Testis (tissue), 2 donors: ENCODE measurements at regions not wholly inside any gene's neighbourhood (a gene's known extent, or its start where the extent isn't known, plus 50 kb on each side); places are given as distances from the start of the nearest gene placed in this dataset.
A peak's percentile ranks its signal among the peaks of the same experiment; 100 is the strongest.

Source experiments
- DNase-seq: peaks from one replicate; pipeline ENCODE4 v3.0.0-alpha.2; 2019
- H3K27ac ChIP-seq, 2 donors: fragments of 200-600 bp; sonication (generic); one replicate each; pipeline ENCODE4 v1.5.1; 2019
- H3K27me3 ChIP-seq: fragments of 200-600 bp; sonication (generic); one replicate; pipeline ENCODE4 v1.5.1; 2019
- H3K36me3 ChIP-seq: fragments of 200-600 bp; sonication (generic); one replicate; pipeline ENCODE4 v1.5.1; 2017; ENCODE audit warnings: low read depth; ENCODE audit errors: missing control alignments
- H3K4me1 ChIP-seq: fragments of 200-600 bp; sonication (generic); one replicate; pipeline ENCODE4 v1.5.1; 2019
- H3K4me3 ChIP-seq, 2 donors: fragments of 200-600 bp; sonication (generic); one replicate each; pipeline ENCODE4 v1.5.1; 2017 to 2019
- H3K9me3 ChIP-seq: fragments of 200-600 bp; sonication (generic); one replicate; pipeline ENCODE4 v1.5.1; 2017
- POLR2A ChIP-seq: fragments of 450-650 bp; IDR thresholded peaks from one replicate; pipeline ENCODE4 v1.6.1; 2017; ENCODE audit warnings: antibody characterized with exemption, mild to moderate bottlenecking, moderate library complexity
- WGBS, 2 donors: methylation state at CpG; one replicate each; pipeline ENCODE4 v1.1.5; 2018; 5-methylcytosine and 5-hydroxymethylcytosine counted together
- intact Hi-C: fragments of 100-400 bp; cut with DNase I; formaldehyde crosslinking; loops from one replicate; pipeline ENCODE4 v1.15.1; 2023; ENCODE audit warnings: low total_unique reads
- TF ChIP-seq, protein P1 (sequence below), 3 experiments: fragments of 450-650 bp in 2 of 3; fragments of 200-600 bp in 1 of 3; sonication (generic) in 1 of 3; IDR thresholded peaks; one replicate each; pipeline ENCODE4 v1.5.1; 2016 to 2019; ENCODE audit warnings: antibody characterized with exemption in 3 of 3, mild to moderate bottlenecking in 2 of 3, moderate library complexity in 1 of 3

DNA sequence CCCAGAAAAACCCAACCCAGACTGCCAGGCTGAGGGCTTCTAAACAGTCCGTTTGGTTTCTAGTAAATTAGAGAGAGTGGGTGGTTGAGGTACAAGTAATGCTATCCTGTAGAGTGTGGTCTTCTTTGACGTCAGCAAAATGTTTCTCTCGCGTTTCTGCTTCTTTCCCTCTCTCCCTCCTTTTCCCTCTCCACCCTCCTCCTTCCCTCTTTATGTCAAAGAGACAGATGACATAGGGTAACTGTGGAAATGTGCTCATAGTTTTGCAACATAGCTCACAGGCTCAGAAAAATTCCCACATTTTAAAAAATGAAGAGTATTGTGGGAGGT is 158.3 kb downstream of the TOMM20 start:
- intact Hi-C loops: loop anchor here (10.0 kb wide), 1 partner anchor 356 kb away; the partner anchor contains the start of gene IRF2BP2
- Histone ChIP-seq H3K9me3 (no peaks in the 10 kb centered on the region), H3K27ac (peak overlapping the region; percentile 75 to 87), H3K4me1 (peaks cover 15% of the 10 kb centered on the region), H3K4me3 (peak overlapping the region; percentile 33 to 53), H3K27me3 (no peaks in the 10 kb centered on the region), H3K36me3 (no peaks in the 10 kb centered on the region)
- TF ChIP-seq, protein P1, sequence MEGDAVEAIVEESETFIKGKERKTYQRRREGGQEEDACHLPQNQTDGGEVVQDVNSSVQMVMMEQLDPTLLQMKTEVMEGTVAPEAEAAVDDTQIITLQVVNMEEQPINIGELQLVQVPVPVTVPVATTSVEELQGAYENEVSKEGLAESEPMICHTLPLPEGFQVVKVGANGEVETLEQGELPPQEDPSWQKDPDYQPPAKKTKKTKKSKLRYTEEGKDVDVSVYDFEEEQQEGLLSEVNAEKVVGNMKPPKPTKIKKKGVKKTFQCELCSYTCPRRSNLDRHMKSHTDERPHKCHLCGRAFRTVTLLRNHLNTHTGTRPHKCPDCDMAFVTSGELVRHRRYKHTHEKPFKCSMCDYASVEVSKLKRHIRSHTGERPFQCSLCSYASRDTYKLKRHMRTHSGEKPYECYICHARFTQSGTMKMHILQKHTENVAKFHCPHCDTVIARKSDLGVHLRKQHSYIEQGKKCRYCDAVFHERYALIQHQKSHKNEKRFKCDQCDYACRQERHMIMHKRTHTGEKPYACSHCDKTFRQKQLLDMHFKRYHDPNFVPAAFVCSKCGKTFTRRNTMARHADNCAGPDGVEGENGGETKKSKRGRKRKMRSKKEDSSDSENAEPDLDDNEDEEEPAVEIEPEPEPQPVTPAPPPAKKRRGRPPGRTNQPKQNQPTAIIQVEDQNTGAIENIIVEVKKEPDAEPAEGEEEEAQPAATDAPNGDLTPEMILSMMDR (IDR thresholded peaks at IDR 0.05): no peak
- no peak for TF ChIP-seq POLR2A
- WGBS, 2 donors: 3 to 7% methylated on average over 4 of the region's 4 CpGs
- DNase-seq: no peak

GRCh38 chr1:234969581-234970400 is 158.8 kb downstream of the TOMM20 start:
- DNase-seq: peak; percentile 68
- Histone ChIP-seq H3K27me3 (no peaks in the 10 kb centered on the region), H3K9me3 (no peaks in the 10 kb centered on the region), H3K27ac (peak overlapping the region; percentile 75 to 87), H3K36me3 (no peaks in the 10 kb centered on the region), H3K4me1 (peaks cover 15% of the 10 kb centered on the region), H3K4me3 (peak overlapping the region; percentile 33 to 53)
- TF ChIP-seq, protein P1 (IDR thresholded peaks at IDR 0.05): no peak
- no peak for TF ChIP-seq POLR2A
- intact Hi-C loops: loop anchor here (10.0 kb wide), 1 partner anchor 355 kb away; the partner anchor contains the start of gene IRF2BP2
- WGBS, 2 donors: 6 to 10% methylated on average over 14 to 37 of the region's 37 CpGs

DNA sequence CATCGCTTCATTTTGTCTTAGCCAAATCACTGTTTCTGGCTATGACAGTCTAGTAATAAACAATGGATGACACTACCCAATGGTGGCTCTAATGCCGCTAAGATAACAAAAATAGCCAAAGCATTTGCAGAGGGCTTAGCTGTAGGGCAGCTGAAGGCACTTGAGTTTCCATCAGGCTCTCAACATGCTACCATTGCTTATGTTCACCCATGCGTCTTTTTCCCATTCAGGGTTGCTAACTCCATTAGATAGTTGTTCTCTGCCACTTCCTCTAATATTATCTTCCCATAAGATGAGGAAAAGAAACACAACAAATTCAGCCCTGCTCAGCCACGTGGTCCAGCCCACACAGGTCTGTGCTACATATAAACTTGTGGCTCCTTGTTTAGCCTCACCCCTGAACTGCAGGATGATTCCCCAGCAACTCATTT is 159.6 kb downstream of the TOMM20 start:
- 70 to 71% methylated on average over 4 of the region's 4 CpGs for WGBS, 2 donors
- TF ChIP-seq, protein P1 (IDR thresholded peaks at IDR 0.05): no peak
- TF ChIP-seq POLR2A: no peak
- intact Hi-C loops: no loop called here
- H3K27me3 ChIP-seq: no peaks in the 10 kb centered on the region
- no peaks in the 10 kb centered on the region for H3K36me3 ChIP-seq
- peaks cover 15% of the 10 kb centered on the region for H3K4me1 ChIP-seq
- no peak overlapping the region for H3K4me3 ChIP-seq
- peak overlapping the region; percentile 75 to 87 for H3K27ac ChIP-seq
- no peak for DNase-seq
- no peaks in the 10 kb centered on the region for H3K9me3 ChIP-seq

- Histone ChIP-seq H3K4me3 (no peak overlapping the region), H3K27me3 (no peaks in the 10 kb centered on the region), H3K4me1 (peaks cover 15% of the 10 kb centered on the region), H3K27ac (peak overlapping the region in 1 of 2 donors; percentile 87), H3K9me3 (no peaks in the 10 kb centered on the region), H3K36me3 (no peaks in the 10 kb centered on the region)
- no peak for TF ChIP-seq POLR2A
- TF ChIP-seq, protein P1 (IDR thresholded peaks at IDR 0.05): no peak
- DNase-seq: no peak
- 94% methylated on average over 4 of the region's 4 CpGs for WGBS, 2 donors
- intact Hi-C loops: no loop called here
Measured at GRCh38 chr1:234968451-234968850, 160.2 kb downstream of the TOMM20 start.

GRCh38 chr1:234967121-234967520 is 161.5 kb downstream of the TOMM20 start:
- Histone ChIP-seq H3K9me3 (no peaks in the 10 kb centered on the region), H3K4me3 (no peak overlapping the region), H3K36me3 (no peaks in the 10 kb centered on the region), H3K4me1 (peaks cover 28% of the 10 kb centered on the region), H3K27ac (no peak overlapping the region), H3K27me3 (no peaks in the 10 kb centered on the region)
- TF ChIP-seq, protein P1 (IDR thresholded peaks at IDR 0.05): no peak
- TF ChIP-seq POLR2A: no peak
- no peak for DNase-seq
- intact Hi-C loops: no loop called here
- WGBS, 2 donors: 93 to 97% methylated on average over 13 of the region's 13 CpGs
